Left lung (tissue), 4 donors: ENCODE measurements at regions not wholly inside any gene's neighbourhood (a gene's known extent, or its start where the extent isn't known, plus 50 kb on each side); places are given as distances from the start of the nearest gene placed in this dataset.

Experiments
- ATAC-seq: fragments of 200-7000 bp; cut with Tn5 transposase; one replicate; pipeline ENCODE4 v1.9.1; 2020; ENCODE audit warnings: moderate library complexity
- DNase-seq, 4 donors: peaks; one replicate each; pipeline ENCODE4 v3.0.0-alpha.2; 2013 to 2020
- H3K27ac ChIP-seq, 2 donors: fragments of 200-600 bp; sonication (generic) in 1 of 2; one replicate each; pipeline versions ENCODE4 v1.5.0 to v1.8.0; 2020 to 2021
- H3K27me3 ChIP-seq, 2 donors: fragments of 200-600 bp; sonication (generic) in 1 of 2; one replicate each; pipeline versions ENCODE4 v1.5.0 to v1.8.0; 2020 to 2021
- H3K36me3 ChIP-seq, 2 donors: fragments of 200-600 bp; sonication (generic) in 1 of 2; one replicate each; pipeline versions ENCODE4 v1.5.0 to v1.8.0; 2020 to 2021
- H3K4me1 ChIP-seq, 2 donors: fragments of 200-600 bp; one replicate each; pipeline ENCODE4 v1.8.0; 2021
- H3K4me3 ChIP-seq, 2 donors: fragments of 200-600 bp; sonication (generic) in 1 of 2; one replicate each; pipeline versions ENCODE4 v1.5.0 to v1.8.0; 2020 to 2021; ENCODE audit warnings: mild to moderate bottlenecking in 1 of 2
- H3K9me3 ChIP-seq, 2 donors: fragments of 200-600 bp; sonication (generic) in 1 of 2; one replicate each; pipeline versions ENCODE4 v1.5.0 to v1.8.0; 2020 to 2021
- CTCF ChIP-seq, 2 donors: fragments of 200-600 bp; sonication (generic) in 1 of 2; IDR thresholded peaks; one replicate each; pipeline versions ENCODE4 v1.5.0 to v1.8.0; 2021; ENCODE audit warnings: antibody characterized with exemption in 2 of 2
- intact Hi-C, 2 donors: fragments of 100-400 bp; cut with DNase I; formaldehyde crosslinking; loops; one replicate each; pipeline versions ENCODE4 v1.11.2 to v1.14.2; 2022
- donor health status: DM: no; HTN: yes; CAD: no.
- donor health status: DM: no; HTN: no; CAD: no.

- Histone ChIP-seq H3K9me3 (no peaks in the 10 kb centered on the region), H3K4me1 (peaks cover 2 to 3% of the 10 kb centered on the region in 2 donors), H3K27ac (no peak overlapping the region), H3K27me3 (no peaks in the 10 kb centered on the region), H3K4me3 (no peak overlapping the region), H3K36me3 (no peaks in the 10 kb centered on the region)
- TF ChIP-seq CTCF (IDR thresholded peaks at IDR 0.05): no peak
- DNase-seq (no peak), ATAC-seq (no peak)
- intact Hi-C loops: no loop called here
These were observed 104.7 kb upstream of the ELL2 start for GRCh38 chr5:96066386-96066719.

- H3K4me3 ChIP-seq: no peak overlapping the region
- no peak for TF ChIP-seq CTCF (IDR thresholded peaks at IDR 0.05)
- DNase-seq (no peak), ATAC-seq (no peak)
- H3K27ac ChIP-seq: no peak overlapping the region
- H3K27me3 ChIP-seq: no peaks in the 10 kb centered on the region
- intact Hi-C loops: no loop called here
- H3K9me3 ChIP-seq: no peaks in the 10 kb centered on the region
- no peaks in the 10 kb centered on the region for H3K36me3 ChIP-seq
- H3K4me1 ChIP-seq: peaks cover 2 to 3% of the 10 kb centered on the region in 2 donors
These were observed 104.2 kb upstream of the ELL2 start for GRCh38 chr5:96065685-96066385.

- peaks cover 2 to 3% of the 10 kb centered on the region in 2 donors for H3K4me1 ChIP-seq
- DNase-seq (no peak), ATAC-seq (no peak)
- H3K4me3 ChIP-seq: no peak overlapping the region
- intact Hi-C loops: no loop called here
- H3K9me3 ChIP-seq: no peaks in the 10 kb centered on the region
- no peak for TF ChIP-seq CTCF (IDR thresholded peaks at IDR 0.05)
- no peaks in the 10 kb centered on the region for H3K36me3 ChIP-seq
- no peaks in the 10 kb centered on the region for H3K27me3 ChIP-seq
- no peak overlapping the region for H3K27ac ChIP-seq
These were observed 103.2 kb upstream of the ELL2 start for GRCh38 chr5:96064877-96065276.

- peaks cover 0 to 2% of the 10 kb centered on the region in 2 donors for H3K4me1 ChIP-seq
- H3K9me3 ChIP-seq: no peaks in the 10 kb centered on the region
- H3K27me3 ChIP-seq: no peaks in the 10 kb centered on the region
- DNase-seq: no peak
- H3K27ac ChIP-seq: no peak overlapping the region
- no peak for ATAC-seq
- no peak for TF ChIP-seq CTCF (IDR thresholded peaks at IDR 0.05)
- no peak overlapping the region for H3K4me3 ChIP-seq
- no peaks in the 10 kb centered on the region for H3K36me3 ChIP-seq
- intact Hi-C loops: no loop called here
These were observed 101.2 kb upstream of the ELL2 start for GRCh38 chr5:96062836-96063235.

GRCh38 chr5:96058084-96058483, 96.4 kb upstream of the ELL2 start:
- TF ChIP-seq CTCF (IDR thresholded peaks at IDR 0.05): no peak
- intact Hi-C loops: no loop called here

More at GRCh38 chr5:96058084-96058483, 96.4 kb upstream of the ELL2 start:
- no peaks in the 10 kb centered on the region for H3K9me3 ChIP-seq
- peaks cover 0 to 8% of the 10 kb centered on the region in 2 donors for H3K4me1 ChIP-seq
- no peaks in the 10 kb centered on the region for H3K36me3 ChIP-seq
- no peak overlapping the region for H3K27ac ChIP-seq
- H3K27me3 ChIP-seq: no peaks in the 10 kb centered on the region
- H3K4me3 ChIP-seq: no peak overlapping the region
- no peak for DNase-seq
- ATAC-seq: no peak
